GM18867 (cell line): ENCODE measurements at regions not wholly inside any gene's neighbourhood (a gene's known extent, or its start where the extent isn't known, plus 50 kb on each side); places are given as distances from the start of the nearest gene placed in this dataset.
"Not testable (repeated sequence)": the region's sequence is repeated elsewhere in the genome, so short reads cannot be mapped to it uniquely, and the experiment has no call there.

Experiments used
- ATAC-seq: cut with Tn5 transposase; IDR thresholded peaks from one replicate; pipeline ENCODE4 v1.9.1; 2021; ENCODE audit warnings: mild to moderate bottlenecking, moderate library complexity; ENCODE audit not compliant: unreplicated experiment

DNA sequence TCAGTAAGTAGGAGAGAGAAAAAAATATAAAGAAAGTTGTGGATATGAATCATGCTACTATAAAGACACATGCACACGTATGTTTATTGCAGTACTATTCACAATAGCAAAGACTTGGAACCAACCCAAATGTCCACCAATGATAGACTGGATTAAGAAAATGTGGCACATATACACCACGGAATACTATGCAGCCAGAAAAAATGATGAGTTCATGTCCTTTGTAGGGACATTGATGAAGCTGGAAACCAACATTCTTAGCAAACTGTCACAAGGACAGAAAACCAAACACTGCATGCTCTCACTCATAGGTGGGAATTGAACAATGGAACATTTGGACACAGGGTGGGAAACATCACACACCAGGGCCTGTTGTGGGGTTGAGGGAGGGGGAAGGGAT is 200.3 kb upstream of the IVNS1ABP start:
- not testable (repeated sequence) for ATAC-seq

DNA sequence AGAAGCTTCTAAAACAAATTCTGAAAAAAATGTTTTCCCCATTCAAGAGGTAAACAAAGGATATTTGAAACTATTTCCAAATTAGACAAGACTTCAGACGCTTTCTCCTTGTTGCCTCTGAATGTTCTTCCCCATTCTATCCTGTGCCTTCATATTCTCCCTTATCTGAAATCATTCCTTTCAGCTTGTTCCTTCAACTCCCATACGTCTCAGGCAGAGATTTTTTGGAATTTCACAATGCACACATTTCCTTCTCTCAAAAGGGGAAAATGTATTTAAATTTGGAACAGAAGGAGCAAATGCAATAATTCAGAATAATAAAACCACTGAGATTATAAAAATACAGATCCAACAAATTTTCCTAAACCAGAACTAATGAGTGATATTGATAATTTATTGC is 198.7 kb upstream of the IVNS1ABP start:
- no peak for ATAC-seq

DNA sequence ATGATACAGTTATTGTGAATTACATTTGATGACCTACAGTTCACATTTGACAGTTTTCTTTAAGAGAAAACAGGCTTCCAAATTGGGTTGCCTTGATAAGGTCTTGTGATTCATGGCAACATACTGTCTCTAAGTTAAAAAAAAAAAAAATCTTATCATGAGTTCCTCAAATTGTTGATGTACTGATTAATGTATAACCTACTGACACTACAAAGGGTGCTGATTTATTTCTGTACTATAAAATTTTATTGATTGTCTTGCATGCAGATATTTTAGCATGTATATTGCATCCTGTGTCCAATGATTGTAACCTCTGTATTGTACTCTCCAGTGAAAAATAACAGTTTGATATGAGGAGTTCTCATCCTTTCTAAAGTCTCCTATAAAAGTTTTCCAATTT is 197.3 kb upstream of the IVNS1ABP start:
- ATAC-seq = no peak

- no peak for ATAC-seq
Measured at GRCh38 chr1:185512442-185512841, 195.4 kb upstream of the IVNS1ABP start.

DNA sequence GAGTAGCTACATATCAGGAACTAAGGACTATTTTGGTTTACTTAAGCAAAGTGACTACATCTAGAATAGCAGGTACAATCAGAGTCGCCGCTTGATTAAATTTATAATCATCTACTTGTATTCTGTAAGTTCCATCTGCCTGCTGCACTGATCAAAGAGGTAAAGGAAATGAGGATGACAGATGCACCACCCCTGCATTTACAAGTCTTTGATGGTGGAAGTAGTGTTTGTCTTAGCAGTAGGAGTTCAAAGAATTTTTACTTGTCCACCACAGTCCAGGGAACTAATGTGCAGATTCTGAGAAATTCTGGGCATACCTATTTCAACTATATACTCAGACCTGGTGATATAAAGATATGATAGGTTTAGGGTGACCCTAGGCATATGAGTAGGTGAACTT is 184.1 kb upstream of the IVNS1ABP start:
- ATAC-seq = no peak

- no peak for ATAC-seq
Measured at GRCh38 chr1:185500001-185500626, 183.1 kb upstream of the IVNS1ABP start.

GRCh38 chr1:185498207-185498606 is 181.2 kb upstream of the IVNS1ABP start:
- no peak for ATAC-seq

DNA sequence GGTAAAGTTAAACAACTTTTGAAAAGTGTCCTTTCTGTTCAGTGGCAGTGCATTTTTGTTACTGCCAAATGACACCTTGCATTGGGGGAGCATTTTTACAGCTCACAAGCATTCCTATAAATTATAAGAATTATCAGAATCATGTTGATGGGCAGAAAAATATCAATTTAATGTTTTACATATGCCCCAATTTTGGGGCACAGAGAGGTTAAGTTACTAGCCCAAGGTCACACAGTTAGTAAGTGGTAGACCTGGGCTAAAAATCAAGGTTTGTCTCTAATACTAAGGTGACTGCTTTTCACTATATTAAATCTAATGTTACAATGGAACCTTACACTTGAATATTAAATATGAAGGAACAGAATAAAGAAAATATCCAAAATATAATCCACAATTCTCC is 180.1 kb upstream of the IVNS1ABP start:
- no peak for ATAC-seq

GRCh38 chr1:185495898-185496297 is 178.9 kb upstream of the IVNS1ABP start:
- ATAC-seq = no peak

DNA sequence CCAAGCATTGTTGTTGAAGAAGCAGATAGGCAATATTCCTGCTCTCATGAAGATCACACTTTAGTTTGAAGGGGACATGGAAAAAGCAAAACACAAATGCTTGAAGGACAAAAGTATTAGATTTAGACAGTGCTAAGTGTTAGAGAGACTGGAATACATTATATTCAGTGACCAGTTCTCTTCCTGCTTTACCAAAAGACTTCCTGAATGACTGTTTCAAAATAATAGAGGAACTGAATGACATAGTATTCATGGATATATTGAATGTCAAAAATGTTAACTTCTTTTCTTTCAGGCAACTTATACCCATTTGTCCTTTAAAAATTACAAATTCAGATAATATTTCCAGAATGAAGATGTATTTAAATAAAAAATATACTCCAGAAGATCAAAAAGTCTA is 178.0 kb upstream of the IVNS1ABP start:
- no peak for ATAC-seq

GRCh38 chr1:185492089-185492825 is 175.2 kb upstream of the IVNS1ABP start:
- ATAC-seq = no peak

DNA sequence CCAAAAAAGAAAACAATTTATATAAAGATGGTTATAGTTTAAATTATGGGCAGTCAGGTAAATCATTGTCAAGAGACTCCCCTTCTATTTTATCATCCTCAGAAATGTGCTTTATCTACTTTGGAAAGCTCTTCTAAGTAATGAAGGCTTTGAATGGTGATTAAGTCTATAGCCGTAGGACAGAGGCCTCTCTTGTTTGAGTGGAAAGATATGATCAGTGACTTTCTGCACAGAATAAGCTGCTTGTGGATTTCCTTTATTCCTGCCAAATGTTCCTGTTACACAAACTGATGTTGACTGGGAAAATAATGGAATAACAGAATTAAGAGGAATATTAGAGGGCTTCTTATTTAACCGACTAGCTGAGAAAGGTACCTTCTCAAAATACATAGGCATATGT is 174.6 kb upstream of the IVNS1ABP start:
- no peak for ATAC-seq

DNA sequence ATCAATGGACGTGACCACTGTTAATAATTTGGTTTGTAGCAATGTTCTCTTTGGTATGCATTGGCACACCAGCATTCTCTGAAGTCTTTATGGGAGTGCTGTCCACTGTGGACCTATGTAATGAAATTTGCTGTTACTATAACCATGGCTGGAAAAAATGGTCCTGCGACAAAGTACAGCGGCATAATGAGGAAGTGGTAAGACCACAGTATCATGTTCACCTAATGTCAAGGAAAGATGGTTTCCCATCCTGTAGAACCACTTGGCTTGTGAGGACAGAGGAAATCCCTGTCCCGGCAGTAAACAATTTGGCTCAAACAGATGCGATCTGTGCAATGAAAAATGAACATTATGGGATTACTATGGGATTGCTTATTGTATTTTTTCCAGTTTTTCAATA is 173.9 kb upstream of the IVNS1ABP start:
- no peak for ATAC-seq

- no peak for ATAC-seq
Measured at GRCh38 chr1:185489406-185489805, 172.4 kb upstream of the IVNS1ABP start.

GRCh38 chr1:185488808-185489207 is 171.8 kb upstream of the IVNS1ABP start:
- ATAC-seq = no peak

GRCh38 chr1:185487936-185488335 is 170.9 kb upstream of the IVNS1ABP start:
- no peak for ATAC-seq

GRCh38 chr1:185487026-185487425 is 170.0 kb upstream of the IVNS1ABP start:
- no peak for ATAC-seq

GRCh38 chr1:185486346-185486745 is 169.3 kb upstream of the IVNS1ABP start:
- no peak for ATAC-seq

DNA sequence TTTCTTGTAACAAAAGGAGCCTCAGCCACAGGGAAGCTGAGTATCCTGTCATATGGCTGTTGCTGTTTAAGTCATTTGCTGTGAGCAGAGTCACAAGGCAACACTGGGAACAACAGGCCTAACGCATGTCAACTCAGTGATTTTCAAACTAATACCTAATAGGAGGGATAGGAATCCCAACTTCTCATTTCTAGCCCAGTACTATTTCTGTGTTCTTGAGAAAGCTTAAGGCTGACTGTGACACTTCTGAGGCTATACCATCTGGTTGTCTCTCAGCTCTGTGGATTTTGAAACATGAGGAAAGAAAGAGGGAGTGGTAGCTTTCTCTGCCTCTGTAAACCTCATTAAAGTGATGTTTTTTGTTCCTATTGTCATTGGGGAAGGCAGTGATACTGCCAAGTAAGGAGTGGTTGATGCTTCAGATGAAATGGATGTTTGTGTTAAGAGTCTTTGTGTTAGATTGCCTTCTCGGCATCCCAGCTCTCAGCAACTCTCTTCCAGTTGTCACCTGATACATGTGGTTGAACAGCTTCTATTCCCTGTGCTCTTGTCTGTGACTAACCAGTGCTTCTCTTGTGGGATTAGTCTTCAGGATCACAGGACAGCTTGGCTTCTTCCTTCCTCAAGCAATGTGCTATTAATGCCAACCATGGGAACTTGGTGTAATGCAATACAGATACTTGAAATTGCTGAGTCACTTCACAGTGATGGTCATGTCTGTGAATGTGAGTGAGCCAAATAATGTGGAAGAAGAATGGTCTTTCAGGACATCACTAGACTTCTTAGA is 166.8 kb upstream of the IVNS1ABP start:
- no peak for ATAC-seq

DNA sequence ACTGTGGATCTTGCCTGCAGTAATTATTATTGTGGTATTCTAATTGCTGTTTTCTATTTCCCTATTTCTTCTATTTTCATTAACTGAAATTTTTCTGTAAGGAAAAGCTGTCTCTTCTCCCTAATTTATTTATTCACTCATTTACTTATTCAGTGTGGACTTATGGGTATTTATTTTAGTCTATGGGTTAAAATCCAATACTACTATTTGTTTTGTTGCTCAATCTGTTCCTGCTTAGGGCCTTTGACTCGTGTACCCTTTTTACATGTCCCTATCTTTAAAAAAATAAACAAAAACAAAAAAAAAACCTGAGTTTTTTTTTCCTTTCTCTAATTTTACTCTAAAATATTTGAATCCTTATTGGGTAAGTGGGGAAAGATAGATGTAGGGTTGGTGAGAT is 166.2 kb upstream of the IVNS1ABP start:
- ATAC-seq = no peak

GRCh38 chr1:185480545-185480944 is 163.5 kb upstream of the IVNS1ABP start:
- no peak for ATAC-seq

- ATAC-seq = no peak
Measured at GRCh38 chr1:185479796-185480195, 162.8 kb upstream of the IVNS1ABP start.
